Chondrocyte (in vitro differentiated cells): ENCODE measurements at regions not wholly inside any gene's neighbourhood (a gene's known extent, or its start where the extent isn't known, plus 50 kb on each side); places are given as distances from the start of the nearest gene placed in this dataset.

Source experiments
- DNase-seq: peaks from one replicate; pipeline ENCODE4 v3.0.0; 2021; ENCODE audit warnings: mixed read lengths, low spot score
- H3K27ac Mint-ChIP-seq: one replicate; pipeline ENCODE4 v1.8.0; 2021; ENCODE audit warnings: mild to moderate bottlenecking, moderate library complexity, mixed read lengths; ENCODE audit not compliant: unreplicated experiment
- H3K27me3 Mint-ChIP-seq: 2 replicates; pipeline ENCODE4 v1.8.0; 2021; ENCODE audit warnings: low read depth, mixed read lengths
- H3K36me3 Mint-ChIP-seq: 2 replicates; pipeline ENCODE4 v1.8.0; 2021; ENCODE audit warnings: low read depth, mixed read lengths
- H3K4me1 Mint-ChIP-seq: 2 replicates; pipeline ENCODE4 v1.8.0; 2021; ENCODE audit warnings: low read depth, mild to moderate bottlenecking, mixed read lengths
- H3K4me3 Mint-ChIP-seq: one replicate; pipeline ENCODE4 v1.8.0; 2021; ENCODE audit warnings: mild to moderate bottlenecking, moderate library complexity, mixed read lengths; ENCODE audit not compliant: unreplicated experiment
- H3K9me3 Mint-ChIP-seq: 2 replicates; pipeline ENCODE4 v1.8.0; 2021; ENCODE audit warnings: low read depth, mixed read lengths
- CTCF ChIP-seq: fragments of 200-600 bp; sonication (generic); IDR thresholded peaks from 2 replicates; pipeline ENCODE4 v1.5.0; 2021; ENCODE audit warnings: antibody characterized with exemption, mild to moderate bottlenecking, moderate library complexity

GRCh38 chr2:217051416-217051815 is 191.6 kb upstream of the TNP1 start:
- Mint-ChIP-seq H3K4me1 (peaks cover 71% of the 10 kb centered on the region), H3K27me3 (no peaks in the 10 kb centered on the region), H3K36me3 (no peaks in the 10 kb centered on the region), H3K9me3 (no peaks in the 10 kb centered on the region), H3K4me3 (no peak overlapping the region), H3K27ac (no peak overlapping the region)
- no peak for DNase-seq
- no peak for TF ChIP-seq CTCF

- no peak for TF ChIP-seq CTCF
- no peak for DNase-seq
- Mint-ChIP-seq H3K27ac (no peak overlapping the region), H3K36me3 (no peaks in the 10 kb centered on the region), H3K9me3 (no peaks in the 10 kb centered on the region), H3K4me3 (no peak overlapping the region), H3K27me3 (no peaks in the 10 kb centered on the region), H3K4me1 (peaks cover 79% of the 10 kb centered on the region)
Observed at GRCh38 chr2:217049956-217050355, 190.1 kb upstream of the TNP1 start.

- Mint-ChIP-seq H3K4me1 (peaks cover 79% of the 10 kb centered on the region), H3K4me3 (no peak overlapping the region), H3K27ac (no peak overlapping the region), H3K27me3 (no peaks in the 10 kb centered on the region), H3K36me3 (no peaks in the 10 kb centered on the region), H3K9me3 (no peaks in the 10 kb centered on the region)
- no peak for TF ChIP-seq CTCF
- DNase-seq: no peak
Observed at GRCh38 chr2:217049422-217049821, 189.6 kb upstream of the TNP1 start.

GRCh38 chr2:217048730-217049129 is 188.9 kb upstream of the TNP1 start:
- Mint-ChIP-seq H3K4me1 (peaks cover 78% of the 10 kb centered on the region), H3K9me3 (no peaks in the 10 kb centered on the region)

GRCh38 chr2:217047631-217048030 is 187.8 kb upstream of the TNP1 start:
- peaks cover 68% of the 10 kb centered on the region for H3K4me1 Mint-ChIP-seq
- H3K27me3 Mint-ChIP-seq: no peaks in the 10 kb centered on the region
- DNase-seq: no peak

More at GRCh38 chr2:217048730-217049129, 188.9 kb upstream of the TNP1 start:
- Mint-ChIP-seq H3K27ac (no peak overlapping the region), H3K27me3 (no peaks in the 10 kb centered on the region), H3K4me3 (no peak overlapping the region), H3K36me3 (no peaks in the 10 kb centered on the region)
- no peak for DNase-seq
- no peak for TF ChIP-seq CTCF

More at GRCh38 chr2:217047631-217048030, 187.8 kb upstream of the TNP1 start:
- H3K4me3 Mint-ChIP-seq: no peak overlapping the region
- no peaks in the 10 kb centered on the region for H3K9me3 Mint-ChIP-seq
- no peaks in the 10 kb centered on the region for H3K36me3 Mint-ChIP-seq
- no peak overlapping the region for H3K27ac Mint-ChIP-seq
- TF ChIP-seq CTCF: no peak
